ENCODE measurements at regions not wholly inside any gene's neighbourhood (a gene's known extent, or its start where the extent isn't known, plus 50 kb on each side); places are given as distances from the start of the nearest gene placed in this dataset.
"Not testable (repeated sequence)": the region's sequence is repeated elsewhere in the genome, so short reads cannot be mapped to it uniquely, and the experiment has no call there.

GRCh38 chr11:81253244-81253643 is 1480.4 kb downstream of the FAM181B start:
- no peaks in the 10 kb centered on the region for H3K36me3 ChIP-seq
- no peak overlapping the region for H3K27ac ChIP-seq
- intact Hi-C loops (cut with DNase I), result no loop called here
- H3K4me3 ChIP-seq, result no peak overlapping the region
- DNase-seq, result no peak
- no peaks in the 10 kb centered on the region for H3K4me1 ChIP-seq
- TF ChIP-seq POLR2A (IDR thresholded peaks at IDR 0.05), result no peak
- TF ChIP-seq, protein P1, sequence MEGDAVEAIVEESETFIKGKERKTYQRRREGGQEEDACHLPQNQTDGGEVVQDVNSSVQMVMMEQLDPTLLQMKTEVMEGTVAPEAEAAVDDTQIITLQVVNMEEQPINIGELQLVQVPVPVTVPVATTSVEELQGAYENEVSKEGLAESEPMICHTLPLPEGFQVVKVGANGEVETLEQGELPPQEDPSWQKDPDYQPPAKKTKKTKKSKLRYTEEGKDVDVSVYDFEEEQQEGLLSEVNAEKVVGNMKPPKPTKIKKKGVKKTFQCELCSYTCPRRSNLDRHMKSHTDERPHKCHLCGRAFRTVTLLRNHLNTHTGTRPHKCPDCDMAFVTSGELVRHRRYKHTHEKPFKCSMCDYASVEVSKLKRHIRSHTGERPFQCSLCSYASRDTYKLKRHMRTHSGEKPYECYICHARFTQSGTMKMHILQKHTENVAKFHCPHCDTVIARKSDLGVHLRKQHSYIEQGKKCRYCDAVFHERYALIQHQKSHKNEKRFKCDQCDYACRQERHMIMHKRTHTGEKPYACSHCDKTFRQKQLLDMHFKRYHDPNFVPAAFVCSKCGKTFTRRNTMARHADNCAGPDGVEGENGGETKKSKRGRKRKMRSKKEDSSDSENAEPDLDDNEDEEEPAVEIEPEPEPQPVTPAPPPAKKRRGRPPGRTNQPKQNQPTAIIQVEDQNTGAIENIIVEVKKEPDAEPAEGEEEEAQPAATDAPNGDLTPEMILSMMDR (IDR thresholded peaks at IDR 0.05), result no peak
- no peaks in the 10 kb centered on the region for H3K27me3 ChIP-seq
- no peaks in the 10 kb centered on the region for H3K9me3 ChIP-seq
- 16 to 37% methylated on average over 1 of the region's 1 CpG for WGBS, 2 donors

DNA sequence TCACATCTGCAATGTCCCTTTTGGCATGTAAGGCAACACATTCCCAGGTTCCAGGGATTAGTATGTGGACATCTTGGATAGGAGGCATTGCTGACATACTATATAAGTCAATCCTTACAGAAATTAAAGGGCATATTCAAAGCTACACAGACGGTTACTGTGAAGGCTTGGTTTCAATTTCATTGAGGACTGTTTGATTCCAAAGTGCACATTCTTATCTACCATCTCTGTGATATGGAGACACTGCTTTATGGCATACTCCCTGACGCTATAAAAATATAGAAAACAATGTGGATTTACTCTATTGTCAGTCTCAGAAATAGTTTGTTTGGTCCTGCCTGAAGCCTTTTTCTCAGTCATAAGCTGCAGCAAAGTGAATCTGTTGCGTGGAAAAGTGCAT is 1486.7 kb downstream of the FAM181B start:
- TF ChIP-seq, protein P1 (IDR thresholded peaks at IDR 0.05), result no peak
- no peak for TF ChIP-seq POLR2A (IDR thresholded peaks at IDR 0.05)
- no peak for DNase-seq
- no peaks in the 10 kb centered on the region for H3K36me3 ChIP-seq
- no peaks in the 10 kb centered on the region for H3K9me3 ChIP-seq
- intact Hi-C loops (cut with DNase I), result no loop called here
- H3K4me1 ChIP-seq, result no peaks in the 10 kb centered on the region
- H3K27ac ChIP-seq, result no peak overlapping the region
- H3K4me3 ChIP-seq, result no peak overlapping the region
- no peaks in the 10 kb centered on the region for H3K27me3 ChIP-seq
- WGBS, 2 donors, result 69 to 82% methylated on average over 3 of the region's 3 CpGs

DNA sequence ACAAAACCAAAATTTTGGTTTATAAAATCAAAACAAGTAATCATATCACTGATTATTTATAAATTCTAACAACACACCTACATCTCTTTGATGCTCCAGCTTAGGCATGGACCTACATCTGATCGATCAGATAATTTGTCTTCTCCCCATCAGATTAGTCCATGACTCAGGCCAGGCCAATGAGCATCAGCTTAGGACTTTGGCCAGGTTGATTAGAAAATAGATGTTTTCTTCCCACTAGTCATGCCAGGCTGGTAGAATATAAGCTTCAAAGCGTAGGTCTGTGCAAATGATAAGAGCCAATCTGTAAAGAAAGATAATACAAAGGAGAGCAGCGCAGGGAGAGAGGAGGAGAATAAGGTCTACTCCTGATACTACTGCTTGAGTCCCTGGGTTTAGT is 1487.9 kb downstream of the FAM181B start:
- Histone ChIP-seq H3K27me3 (no peaks in the 10 kb centered on the region), H3K9me3 (no peaks in the 10 kb centered on the region), H3K4me3 (no peak overlapping the region), H3K27ac (no peak overlapping the region), H3K36me3 (no peaks in the 10 kb centered on the region), H3K4me1 (no peaks in the 10 kb centered on the region)
- 83% methylated on average over 3 of the region's 3 CpGs for WGBS, 2 donors
- TF ChIP-seq POLR2A (IDR thresholded peaks at IDR 0.05), result no peak
- TF ChIP-seq, protein P1 (IDR thresholded peaks at IDR 0.05), result no peak
- intact Hi-C loops (cut with DNase I), result no loop called here
- no peak for DNase-seq

DNA sequence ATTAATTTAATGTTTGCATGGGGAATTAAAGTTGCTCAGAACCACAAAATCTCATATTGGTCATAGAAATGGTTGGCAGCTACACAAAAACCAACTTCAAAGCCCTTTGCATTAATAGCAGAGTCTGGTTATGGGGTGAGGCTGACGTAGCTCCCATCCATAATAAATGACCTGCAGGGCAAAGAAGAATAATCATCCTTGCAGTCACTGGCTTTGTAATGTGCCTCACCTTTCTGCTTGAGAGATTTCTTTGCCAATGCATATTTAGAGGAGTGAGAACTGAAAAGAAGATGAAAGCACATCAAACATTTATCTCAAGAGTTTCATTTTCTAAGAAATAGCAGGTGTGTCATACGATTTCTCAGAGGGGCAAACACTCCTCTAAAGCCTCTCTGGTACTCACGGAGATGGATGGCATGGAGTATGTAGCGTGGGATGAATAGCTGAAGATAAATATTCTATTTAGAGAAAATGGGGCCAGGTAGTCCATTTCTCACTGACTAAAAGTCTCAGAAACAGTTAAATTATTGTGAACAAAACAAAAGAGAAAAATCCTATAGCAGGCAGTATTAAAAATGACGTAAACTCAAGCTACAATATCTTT is 1491.9 kb downstream of the FAM181B start:
- DNase-seq, result no peak
- H3K36me3 ChIP-seq, result no peaks in the 10 kb centered on the region
- no peaks in the 10 kb centered on the region for H3K27me3 ChIP-seq
- no peak overlapping the region for H3K4me3 ChIP-seq
- WGBS, 2 donors, result 28 to 31% methylated on average over 5 of the region's 5 CpGs
- no peak overlapping the region for H3K27ac ChIP-seq
- H3K9me3 ChIP-seq, result no peaks in the 10 kb centered on the region
- intact Hi-C loops (cut with DNase I), result no loop called here
- no peaks in the 10 kb centered on the region for H3K4me1 ChIP-seq
- TF ChIP-seq, protein P1 (IDR thresholded peaks at IDR 0.05), result no peak
- no peak for TF ChIP-seq POLR2A (IDR thresholded peaks at IDR 0.05)

DNA sequence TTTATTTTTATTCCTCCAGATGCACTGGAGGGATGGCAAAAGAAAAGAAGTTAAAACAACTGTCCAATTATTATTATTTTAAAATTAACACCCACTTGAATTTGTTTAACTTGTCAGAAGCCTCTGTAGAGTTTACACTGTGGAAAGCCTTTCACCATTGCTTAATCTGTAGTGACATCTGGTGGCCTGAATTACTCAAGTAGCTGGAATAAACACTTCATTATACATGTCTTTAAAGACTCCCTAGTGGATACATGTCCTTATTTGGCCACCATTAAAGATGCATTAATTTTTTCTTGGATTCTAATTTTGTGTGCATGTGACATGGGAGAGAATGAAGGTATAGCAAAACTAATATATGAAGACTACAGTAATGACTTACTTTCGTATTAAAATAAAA is 1496.5 kb downstream of the FAM181B start:
- DNase-seq, result no peak
- no peaks in the 10 kb centered on the region for H3K9me3 ChIP-seq
- H3K27me3 ChIP-seq, result no peaks in the 10 kb centered on the region
- H3K4me3 ChIP-seq, result no peak overlapping the region
- intact Hi-C loops (cut with DNase I), result no loop called here
- H3K27ac ChIP-seq, result no peak overlapping the region
- WGBS, 2 donors, result 68 to 72% methylated on average over 1 of the region's 1 CpG
- H3K4me1 ChIP-seq, result no peaks in the 10 kb centered on the region
- TF ChIP-seq, protein P1 (IDR thresholded peaks at IDR 0.05), result peak in 5 of 6 experiments; percentile 19 to 61 (median 34)
- no peak for TF ChIP-seq POLR2A (IDR thresholded peaks at IDR 0.05)
- no peaks in the 10 kb centered on the region for H3K36me3 ChIP-seq

- H3K4me1 ChIP-seq; intact Hi-C loops (cut with DNase I); DNase-seq; H3K27ac ChIP-seq; H3K27me3 ChIP-seq; H3K9me3 ChIP-seq; H3K4me3 ChIP-seq; H3K36me3 ChIP-seq: not testable (repeated sequence)
- 94 to 98% methylated on average over 13 of the region's 13 CpGs for WGBS, 2 donors
These were observed 1506.3 kb downstream of the FAM181B start for GRCh38 chr11:81227409-81227808.
